ENCODE measurements at regions not wholly inside any gene's neighbourhood (a gene's known extent, or its start where the extent isn't known, plus 50 kb on each side); places are given as distances from the start of the nearest gene placed in this dataset.

- TF ChIP-seq POLR2AphosphoS5 (IDR thresholded peaks at IDR 0.05; ENCODE audit: low read depth), result no peak
- TF ChIP-seq, protein P1, sequence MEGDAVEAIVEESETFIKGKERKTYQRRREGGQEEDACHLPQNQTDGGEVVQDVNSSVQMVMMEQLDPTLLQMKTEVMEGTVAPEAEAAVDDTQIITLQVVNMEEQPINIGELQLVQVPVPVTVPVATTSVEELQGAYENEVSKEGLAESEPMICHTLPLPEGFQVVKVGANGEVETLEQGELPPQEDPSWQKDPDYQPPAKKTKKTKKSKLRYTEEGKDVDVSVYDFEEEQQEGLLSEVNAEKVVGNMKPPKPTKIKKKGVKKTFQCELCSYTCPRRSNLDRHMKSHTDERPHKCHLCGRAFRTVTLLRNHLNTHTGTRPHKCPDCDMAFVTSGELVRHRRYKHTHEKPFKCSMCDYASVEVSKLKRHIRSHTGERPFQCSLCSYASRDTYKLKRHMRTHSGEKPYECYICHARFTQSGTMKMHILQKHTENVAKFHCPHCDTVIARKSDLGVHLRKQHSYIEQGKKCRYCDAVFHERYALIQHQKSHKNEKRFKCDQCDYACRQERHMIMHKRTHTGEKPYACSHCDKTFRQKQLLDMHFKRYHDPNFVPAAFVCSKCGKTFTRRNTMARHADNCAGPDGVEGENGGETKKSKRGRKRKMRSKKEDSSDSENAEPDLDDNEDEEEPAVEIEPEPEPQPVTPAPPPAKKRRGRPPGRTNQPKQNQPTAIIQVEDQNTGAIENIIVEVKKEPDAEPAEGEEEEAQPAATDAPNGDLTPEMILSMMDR (IDR thresholded peaks at IDR 0.05; ENCODE audit: insufficient read depth, low read length), result no peak
Observed at GRCh38 chr1:201719812-201720521, 109.0 kb upstream of the IPO9 start.

Data from HL-60 (cell line).